H1 (cell line): ENCODE measurements at regions not wholly inside any gene's neighbourhood (a gene's known extent, or its start where the extent isn't known, plus 50 kb on each side); places are given as distances from the start of the nearest gene placed in this dataset.

Experiments
- CTCF ChIA-PET: fragments of 300-600 bp; sonication (Branson Sonifier 250); formaldehyde crosslinking; loops from one replicate; lab custom pipeline; 2021; ENCODE audit not compliant: partially characterized antibody; lab: Charles Lee
- POLR2A ChIA-PET: fragments of 300-600 bp; sonication (Branson Sonifier 250); formaldehyde crosslinking; loops from one replicate; lab custom pipeline; 2021; ENCODE audit warnings: inconsistent platforms; ENCODE audit not compliant: partially characterized antibody; lab: Charles Lee
- DNase-seq, 2 experiments: peaks; one replicate each; pipeline versions ENCODE4 v3.0.0 to v3.0.0-alpha.2; 2010 to 2022; ENCODE audit warnings: low spot score in 2 of 2, low read depth in 1 of 2, mixed read lengths in 1 of 2
- FAIRE-seq: peaks from 2 replicates; lab custom pipeline; 2011; peaks lifted over from hg19 to GRCh38; lab: Jason Lieb, UNC
- H2AFZ ChIP-seq: 2 replicates; pipeline ENCODE4 v1.8.1; 2012; ENCODE audit warnings: low read length, inconsistent platforms
- H2AK5ac ChIP-seq: 2 replicates; pipeline ENCODE4 v1.6.1; 2013; ENCODE audit warnings: low read depth, low read length
- H2BK120ac ChIP-seq: replicated peaks from 2 replicates; pipeline ENCODE3; 2013; ENCODE audit warnings: low read depth, low read length, inconsistent platforms
- H2BK12ac ChIP-seq: 2 replicates; pipeline ENCODE4 v1.6.1; 2013; ENCODE audit warnings: low read depth, low read length
- H2BK15ac ChIP-seq: 2 replicates; pipeline ENCODE4 v1.6.1; 2013; ENCODE audit warnings: low read length
- H2BK20ac ChIP-seq: 2 replicates; pipeline ENCODE4 v1.6.1; 2013; ENCODE audit warnings: low read length
- H2BK5ac ChIP-seq: 2 replicates; pipeline ENCODE4 v1.6.1; 2013; ENCODE audit warnings: low read depth, low read length
- H3K14ac ChIP-seq: 2 replicates; pipeline ENCODE4 v1.6.1; 2013; ENCODE audit warnings: inconsistent platforms; ENCODE audit not compliant: insufficient read length
- H3K18ac ChIP-seq: 2 replicates; pipeline ENCODE4 v1.6.1; 2013; ENCODE audit warnings: low read length; ENCODE audit errors: extremely low read depth
- H3K23ac ChIP-seq: 2 replicates; pipeline ENCODE4 v1.6.1; 2013; ENCODE audit warnings: inconsistent platforms; ENCODE audit not compliant: insufficient read length
- H3K23me2 ChIP-seq: 2 replicates; pipeline ENCODE4 v1.6.1; 2013; ENCODE audit warnings: low read depth, low read length
- H3K27ac ChIP-seq: 2 replicates; pipeline ENCODE4 v1.6.1; 2011; ENCODE audit warnings: low read depth, low read length, inconsistent platforms
- H3K27me3 ChIP-seq, 4 experiments: replicated peaks in 1 of 4; 1 replicate in 1 of 4; 2 replicates in 3 of 4; pipeline versions ENCODE4 v1.6.1 to v1.8.1; 2011 to 2013; ENCODE audit warnings: low read length in 3 of 4, mild to moderate bottlenecking in 3 of 4, inconsistent platforms in 2 of 4, mixed read lengths in 2 of 4, moderate library complexity in 1 of 4; ENCODE audit not compliant: control insufficient read depth in 3 of 4, insufficient read depth in 3 of 4; ENCODE audit errors: extremely low read depth in 1 of 4
- H3K36me3 ChIP-seq, 4 experiments: 2 replicates each; pipeline versions ENCODE4 v1.6.1 to v1.8.1; 2011 to 2013; ENCODE audit warnings: mild to moderate bottlenecking in 4 of 4, low read length in 3 of 4, moderate library complexity in 2 of 4, control low read depth in 1 of 4, inconsistent platforms in 1 of 4; ENCODE audit not compliant: insufficient read depth in 4 of 4, control insufficient read depth in 2 of 4
- H3K4ac ChIP-seq: replicated peaks from 2 replicates; pipeline ENCODE3; 2013; ENCODE audit warnings: low read length, low read depth, mixed read lengths, inconsistent platforms; ENCODE audit not compliant: insufficient read length
- H3K4me1 ChIP-seq, 4 experiments: replicated peaks in 1 of 4; 1 replicate in 1 of 4; 2 replicates in 3 of 4; pipeline versions ENCODE4 v1.6.1 to v1.8.1; 2011 to 2013; ENCODE audit warnings: low read length in 3 of 4, inconsistent platforms in 2 of 4, mixed read lengths in 1 of 4; ENCODE audit not compliant: insufficient read depth in 4 of 4, control insufficient read depth in 3 of 4
- H3K4me2 ChIP-seq, 2 experiments: 2 replicates each; pipeline versions ENCODE4 v1.6.1 to v1.8.1; 2011 to 2013; ENCODE audit warnings: low read depth in 2 of 2, low read length in 2 of 2, control low read depth in 1 of 2, inconsistent platforms in 1 of 2, mild to moderate bottlenecking in 1 of 2; ENCODE audit not compliant: insufficient read depth in 1 of 2
- H3K4me3 ChIP-seq, 4 experiments: fragments of 200-600, 300-600 bp in 1 of 4; sonication (generic), shearing (Covaris generic), sonication (Bioruptor Twin) in 1 of 4; 2 replicates each; pipeline versions ENCODE4 v1.5.1 to v1.8.1; 2011 to 2016; ENCODE audit warnings: low read length in 4 of 4, low read depth in 3 of 4, control low read depth in 2 of 4, inconsistent platforms in 2 of 4, mild to moderate bottlenecking in 2 of 4, mixed read lengths in 1 of 4, moderate library complexity in 1 of 4; ENCODE audit not compliant: insufficient read depth in 2 of 4; ENCODE audit errors: extremely low read depth in 1 of 4
- H3K56ac ChIP-seq: replicated peaks from 2 replicates; pipeline ENCODE3; 2013; ENCODE audit warnings: low read depth, mild to moderate bottlenecking, mixed read lengths, low read length, inconsistent platforms; ENCODE audit not compliant: insufficient read length
- H3K79me1 ChIP-seq: 2 replicates; pipeline ENCODE4 v1.6.1; 2013; ENCODE audit warnings: low read depth, low read length, control low read depth
- H3K79me2 ChIP-seq, 2 experiments: 2 replicates each; pipeline versions ENCODE4 v1.6.1 to v1.8.1; 2012 to 2013; ENCODE audit warnings: low read length in 2 of 2, mild to moderate bottlenecking in 2 of 2, inconsistent platforms in 1 of 2; ENCODE audit not compliant: insufficient read depth in 2 of 2, control insufficient read depth in 1 of 2
- H3K9ac ChIP-seq, 4 experiments: replicated peaks in 1 of 4; 1 replicate in 1 of 4; 2 replicates in 3 of 4; pipeline versions ENCODE4 v1.6.1 to v1.8.1; 2011 to 2013; ENCODE audit warnings: low read depth in 3 of 4, low read length in 3 of 4, control low read depth in 2 of 4, mild to moderate bottlenecking in 2 of 4, moderate library complexity in 2 of 4, inconsistent platforms in 1 of 4; ENCODE audit errors: extremely low read depth in 1 of 4
- H3K9me3 ChIP-seq, 2 experiments: 2 replicates each; pipeline versions ENCODE4 v1.6.1 to v1.8.1; 2012 to 2013; ENCODE audit warnings: mild to moderate bottlenecking in 2 of 2, moderate library complexity in 2 of 2, control low read depth in 1 of 2, inconsistent platforms in 1 of 2, low read depth in 1 of 2, low read length in 1 of 2, mixed read lengths in 1 of 2; ENCODE audit not compliant: insufficient read depth in 2 of 2
- H4K20me1 ChIP-seq, 2 experiments: replicated peaks in 1 of 2; 2 replicates each; pipeline versions ENCODE3 to v1.8.1; 2011 to 2013; ENCODE audit warnings: inconsistent platforms in 2 of 2, low read length in 2 of 2, mild to moderate bottlenecking in 1 of 2; ENCODE audit not compliant: insufficient read depth in 2 of 2, control insufficient read depth in 1 of 2
- H4K5ac ChIP-seq: 2 replicates; pipeline ENCODE4 v1.6.1; 2013; ENCODE audit warnings: low read length, low read depth, mixed read lengths, inconsistent platforms; ENCODE audit not compliant: insufficient read length
- H4K8ac ChIP-seq: 2 replicates; pipeline ENCODE4 v1.8.0; 2013; ENCODE audit warnings: mild to moderate bottlenecking, moderate library complexity, low read length, inconsistent platforms; ENCODE audit not compliant: insufficient read depth; ENCODE audit errors: extremely low read depth
- H4K91ac ChIP-seq: replicated peaks from 2 replicates; pipeline ENCODE3; 2013; ENCODE audit warnings: low read length, mixed read lengths, inconsistent platforms; ENCODE audit not compliant: insufficient read length
- ASH2L ChIP-seq: fragments of 200-600, 300-600 bp; sonication (generic); IDR thresholded peaks from one replicate; pipeline ENCODE4 v1.7.1; 2017; ENCODE audit warnings: low read length
- CBX5 ChIP-seq: fragments of 300-800, 300-1000 bp; sonication (generic); IDR thresholded peaks from 2 replicates; pipeline ENCODE4 v1.7.1; 2016; ENCODE audit warnings: antibody characterized with exemption, low read length, low read depth
- CHD1 ChIP-seq: IDR thresholded peaks from 2 replicates; pipeline ENCODE4 v1.6.1; 2012; ENCODE audit warnings: low read depth, low read length, improper control_type of control experiment
- CREB1 ChIP-seq: IDR thresholded peaks from 2 replicates; pipeline ENCODE4 v1.6.1; 2012; ENCODE audit warnings: inconsistent platforms
- EP300 ChIP-seq, 2 experiments: IDR thresholded peaks; 1 replicate in 1 of 2; 2 replicates in 1 of 2; pipeline ENCODE4 v1.6.1; 2011 to 2012; ENCODE audit warnings: low read depth in 2 of 2, low read length in 2 of 2, mild to moderate bottlenecking in 2 of 2, borderline replicate concordance in 1 of 2, inconsistent platforms in 1 of 2, moderate library complexity in 1 of 2
- JUN ChIP-seq: IDR thresholded peaks from 2 replicates; pipeline ENCODE4 v1.6.1; 2011; ENCODE audit warnings: low read depth, mild to moderate bottlenecking, improper control_type of control experiment, low read length
- MAFK ChIP-seq: IDR thresholded peaks from 2 replicates; pipeline ENCODE4 v1.6.1; 2012; ENCODE audit warnings: low read depth, mild to moderate bottlenecking, improper control_type of control experiment, low read length
- PHF8 ChIP-seq: fragments of 200-600 bp; sonication (generic); conservative IDR thresholded peaks from 2 replicates; pipeline ENCODE4 v1.7.1; 2012; ENCODE audit warnings: low read depth, mild to moderate bottlenecking, inconsistent platforms, low read length, moderate library complexity
- SP2 ChIP-seq: IDR thresholded peaks from 2 replicates; pipeline ENCODE4 v1.6.1; 2012; ENCODE audit warnings: mild to moderate bottlenecking, low read length, inconsistent platforms
- TAF1 ChIP-seq: IDR thresholded peaks from 2 replicates; pipeline ENCODE4 v1.6.1; 2011; ENCODE audit warnings: mild to moderate bottlenecking, low read depth, low read length
- TAF7 ChIP-seq: optimal IDR thresholded peaks from 2 replicates; pipeline ENCODE3; 2011; ENCODE audit warnings: low read depth, mild to moderate bottlenecking, inconsistent platforms, low read length, moderate library complexity, borderline replicate concordance
- WGBS, 2 experiments: shearing (Covaris generic) in 1 of 2; methylation state at CpG; one replicate each; pipeline versions ENCODE4 v1.1.6 to v1.1.7; 2013 to 2015; ENCODE audit warnings: low lambda C conversion rate in 2 of 2, mixed read lengths in 2 of 2, inconsistent platforms in 1 of 2, low coverage in 1 of 2, missing lambda C conversion rate in 1 of 2; ENCODE audit not compliant: insufficient replicate concordance in 2 of 2, insufficient coverage in 1 of 2, insufficient read length in 1 of 2; ENCODE audit errors: extremely low coverage in 1 of 2, missing lambda C conversion rate in 1 of 2; 5-methylcytosine and 5-hydroxymethylcytosine counted together
- TF ChIP-seq, protein P1 (sequence below), 3 experiments: IDR thresholded peaks; 1 replicate in 2 of 3; 2 replicates in 1 of 3; pipeline versions ENCODE4 v1.5.1 to v1.6.1; 2011; ENCODE audit warnings: low read length in 3 of 3, mild to moderate bottlenecking in 3 of 3, inconsistent platforms in 2 of 3, low read depth in 1 of 3, moderate library complexity in 1 of 3; ENCODE audit not compliant: insufficient read depth in 1 of 3; ENCODE audit errors: control extremely low read depth in 1 of 3
- TF ChIP-seq, protein P2 (sequence below): IDR thresholded peaks from 2 replicates; pipeline ENCODE4 v1.6.1; 2012; ENCODE audit warnings: inconsistent platforms

DNA sequence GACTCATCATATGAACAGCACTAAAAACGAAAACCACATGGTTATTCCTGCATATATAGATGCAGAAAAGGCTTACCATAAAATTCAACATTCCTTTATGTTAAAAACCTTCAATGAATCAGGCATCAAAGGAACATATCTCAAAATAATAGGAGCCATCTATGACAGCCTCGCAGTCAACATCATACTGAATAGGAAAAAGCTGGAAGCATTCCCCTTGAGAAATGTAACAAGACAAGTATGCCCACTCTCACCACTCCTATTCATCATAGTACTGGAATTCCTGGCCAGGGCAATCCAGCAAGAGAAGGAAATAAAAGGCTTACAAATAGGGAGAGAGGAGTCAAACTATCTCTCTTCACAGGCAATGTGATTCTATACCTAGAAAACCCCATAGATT lies 179.6 kb upstream of the HTR2A start:
- H2AK5ac ChIP-seq: no peak overlapping the region
- no peaks in the 10 kb centered on the region for H3K79me1 ChIP-seq
- H3K4ac ChIP-seq: no peak overlapping the region
- H3K27me3 ChIP-seq: no peaks in the 10 kb centered on the region
- no peak overlapping the region for H2BK5ac ChIP-seq
- ChIA-PET CTCF (no interaction called here), POLR2A (no interaction called here)
- H3K23ac ChIP-seq: no peak overlapping the region
- H2BK20ac ChIP-seq: no peak overlapping the region
- 90% methylated on average over 2 of the region's 2 CpGs; no CpG with 5 or more reads in 1 of the 2 experiments for WGBS, 2 experiments
- H4K5ac ChIP-seq: no peak overlapping the region
- H2BK15ac ChIP-seq: no peak overlapping the region
- no peak overlapping the region for H3K9ac ChIP-seq
- no peak overlapping the region for H2AFZ ChIP-seq
- H3K36me3 ChIP-seq: no peaks in the 10 kb centered on the region
- H4K20me1 ChIP-seq: no peaks in the 10 kb centered on the region
- H3K18ac ChIP-seq: no peak overlapping the region
- no peak overlapping the region for H3K27ac ChIP-seq
- H4K8ac ChIP-seq: no peak overlapping the region
- no peak overlapping the region for H4K91ac ChIP-seq
- FAIRE-seq (no peak), DNase-seq (no peak)
- no peak overlapping the region for H3K4me2 ChIP-seq
- H2BK120ac ChIP-seq: no peak overlapping the region
- H3K4me3 ChIP-seq: no peak overlapping the region
- no peaks in the 10 kb centered on the region for H3K4me1 ChIP-seq
- no peaks in the 10 kb centered on the region for H3K23me2 ChIP-seq
- H3K79me2 ChIP-seq: no peaks in the 10 kb centered on the region
- no peak overlapping the region for H2BK12ac ChIP-seq
- H3K56ac ChIP-seq: no peak overlapping the region
- no peak overlapping the region for H3K14ac ChIP-seq
- H3K9me3 ChIP-seq: peaks cover 3 to 12% of the 10 kb centered on the region in 2 experiments; a peak in 2 of 4 replicates
- TF ChIP-seq CBX5 (no peak), EP300 (IDR thresholded peaks at IDR 0.05; ENCODE audit: borderline replicate concordance in 1 of 2, low read depth in 2 of 2, low read length in 2 of 2) (no peak), CHD1 (no peak), CREB1 (no peak), TAF1 (no peak), MAFK (no peak), JUN (no peak), SP2 (no peak), PHF8 (no peak), ASH2L (no peak), TAF7 (no peak)
- TF ChIP-seq, protein P1, sequence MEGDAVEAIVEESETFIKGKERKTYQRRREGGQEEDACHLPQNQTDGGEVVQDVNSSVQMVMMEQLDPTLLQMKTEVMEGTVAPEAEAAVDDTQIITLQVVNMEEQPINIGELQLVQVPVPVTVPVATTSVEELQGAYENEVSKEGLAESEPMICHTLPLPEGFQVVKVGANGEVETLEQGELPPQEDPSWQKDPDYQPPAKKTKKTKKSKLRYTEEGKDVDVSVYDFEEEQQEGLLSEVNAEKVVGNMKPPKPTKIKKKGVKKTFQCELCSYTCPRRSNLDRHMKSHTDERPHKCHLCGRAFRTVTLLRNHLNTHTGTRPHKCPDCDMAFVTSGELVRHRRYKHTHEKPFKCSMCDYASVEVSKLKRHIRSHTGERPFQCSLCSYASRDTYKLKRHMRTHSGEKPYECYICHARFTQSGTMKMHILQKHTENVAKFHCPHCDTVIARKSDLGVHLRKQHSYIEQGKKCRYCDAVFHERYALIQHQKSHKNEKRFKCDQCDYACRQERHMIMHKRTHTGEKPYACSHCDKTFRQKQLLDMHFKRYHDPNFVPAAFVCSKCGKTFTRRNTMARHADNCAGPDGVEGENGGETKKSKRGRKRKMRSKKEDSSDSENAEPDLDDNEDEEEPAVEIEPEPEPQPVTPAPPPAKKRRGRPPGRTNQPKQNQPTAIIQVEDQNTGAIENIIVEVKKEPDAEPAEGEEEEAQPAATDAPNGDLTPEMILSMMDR (IDR thresholded peaks at IDR 0.05; ENCODE audit: control extremely low read depth in 1 of 3, insufficient read depth in 1 of 3, low read depth in 1 of 3, low read length in 3 of 3): no peak
- TF ChIP-seq, protein P2, sequence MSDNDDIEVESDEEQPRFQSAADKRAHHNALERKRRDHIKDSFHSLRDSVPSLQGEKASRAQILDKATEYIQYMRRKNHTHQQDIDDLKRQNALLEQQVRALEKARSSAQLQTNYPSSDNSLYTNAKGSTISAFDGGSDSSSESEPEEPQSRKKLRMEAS: no peak
